ENCODE measurements at regions not wholly inside any gene's neighbourhood (a gene's known extent, or its start where the extent isn't known, plus 50 kb on each side); places are given as distances from the start of the nearest gene placed in this dataset.

GRCh38 chrX:39733745-39734144 lies 364.0 kb downstream of the BCOR start:
- H3K27ac ChIP-seq (ENCODE audit: low read depth, low read length): no peak overlapping the region
- H3K9me2 ChIP-seq (replicated peaks; ENCODE audit: insufficient read depth, low read length): no peaks in the 10 kb centered on the region
- no peak overlapping the region for H3K4me2 ChIP-seq (ENCODE audit: low read depth, low read length, poor library complexity, severe bottlenecking)
- H2AFZ ChIP-seq (ENCODE audit: low read depth, low read length, severe bottlenecking): no peak overlapping the region
- no peaks in the 10 kb centered on the region for H3K36me3 ChIP-seq (ENCODE audit: low read length)
- no peaks in the 10 kb centered on the region for H3K9me3 ChIP-seq (ENCODE audit: insufficient read depth, low read length)
- TF ChIP-seq CTCF (IDR thresholded peaks at IDR 0.05; ENCODE audit: insufficient read depth, low read length, poor library complexity, severe bottlenecking) (no peak), EZH2phosphoT487 (conservative IDR thresholded peaks at IDR 0.05; ENCODE audit: low read length) (no peak)
- H3K79me2 ChIP-seq (ENCODE audit: insufficient read depth, low read length): no peaks in the 10 kb centered on the region
- H3K4me3 ChIP-seq (ENCODE audit: insufficient read depth, low read length, poor library complexity, severe bottlenecking): no peak overlapping the region
- no peaks in the 10 kb centered on the region for H3F3A ChIP-seq (ENCODE audit: insufficient read depth)
- H3K9ac ChIP-seq (ENCODE audit: low read length): no peak overlapping the region
- H3K27me3 ChIP-seq (ENCODE audit: low read length): no peaks in the 10 kb centered on the region
- no peaks in the 10 kb centered on the region for H4K20me1 ChIP-seq (ENCODE audit: low read depth, low read length)

GRCh38 chrX:39734174-39734776 lies 363.5 kb downstream of the BCOR start:
- no peaks in the 10 kb centered on the region for H3K9me2 ChIP-seq (replicated peaks; ENCODE audit: insufficient read depth, low read length)
- H3K79me2 ChIP-seq (ENCODE audit: insufficient read depth, low read length): no peaks in the 10 kb centered on the region
- no peak overlapping the region for H3K4me3 ChIP-seq (ENCODE audit: insufficient read depth, low read length, poor library complexity, severe bottlenecking)
- no peaks in the 10 kb centered on the region for H3F3A ChIP-seq (ENCODE audit: insufficient read depth)
- no peak overlapping the region for H3K9ac ChIP-seq (ENCODE audit: low read length)
- H4K20me1 ChIP-seq (ENCODE audit: low read depth, low read length): no peaks in the 10 kb centered on the region
- H3K27ac ChIP-seq (ENCODE audit: low read depth, low read length): no peak overlapping the region
- no peaks in the 10 kb centered on the region for H3K27me3 ChIP-seq (ENCODE audit: low read length)
- H3K4me2 ChIP-seq (ENCODE audit: low read depth, low read length, poor library complexity, severe bottlenecking): no peak overlapping the region
- no peaks in the 10 kb centered on the region for H3K36me3 ChIP-seq (ENCODE audit: low read length)
- no peak for TF ChIP-seq CTCF (IDR thresholded peaks at IDR 0.05; ENCODE audit: insufficient read depth, low read length, poor library complexity, severe bottlenecking)
- TF ChIP-seq EZH2phosphoT487 (conservative IDR thresholded peaks at IDR 0.05; ENCODE audit: low read length): no peak
- H3K9me3 ChIP-seq (ENCODE audit: insufficient read depth, low read length): no peaks in the 10 kb centered on the region
- no peak overlapping the region for H2AFZ ChIP-seq (ENCODE audit: low read depth, low read length, severe bottlenecking)

- Histone ChIP-seq H3K9me3 (ENCODE audit: insufficient read depth, low read length) (no peaks in the 10 kb centered on the region), H3K36me3 (ENCODE audit: low read length) (no peaks in the 10 kb centered on the region), H3K79me2 (ENCODE audit: insufficient read depth, low read length) (no peaks in the 10 kb centered on the region), H3K4me3 (ENCODE audit: insufficient read depth, low read length, poor library complexity, severe bottlenecking) (no peak overlapping the region), H3F3A (ENCODE audit: insufficient read depth) (no peaks in the 10 kb centered on the region), H4K20me1 (ENCODE audit: low read depth, low read length) (no peaks in the 10 kb centered on the region), H3K27ac (ENCODE audit: low read depth, low read length) (no peak overlapping the region), H2AFZ (ENCODE audit: low read depth, low read length, severe bottlenecking) (no peak overlapping the region), H3K9me2 (replicated peaks; ENCODE audit: insufficient read depth, low read length) (no peaks in the 10 kb centered on the region), H3K9ac (ENCODE audit: low read length) (no peak overlapping the region), H3K27me3 (ENCODE audit: low read length) (no peaks in the 10 kb centered on the region), H3K4me2 (ENCODE audit: low read depth, low read length, poor library complexity, severe bottlenecking) (no peak overlapping the region)
- TF ChIP-seq CTCF (IDR thresholded peaks at IDR 0.05; ENCODE audit: insufficient read depth, low read length, poor library complexity, severe bottlenecking) (no peak), EZH2phosphoT487 (conservative IDR thresholded peaks at IDR 0.05; ENCODE audit: low read length) (no peak)
These were observed 361.2 kb downstream of the BCOR start for GRCh38 chrX:39736216-39737211.
